Panc1 (cell line): ENCODE measurements at regions not wholly inside any gene's neighbourhood (a gene's known extent, or its start where the extent isn't known, plus 50 kb on each side); places are given as distances from the start of the nearest gene placed in this dataset.

Experiments
- ATAC-seq: fragments of 200-7000 bp; cut with Tn5 transposase; 2 replicates; pipeline ENCODE4 v1.9.1; 2020; ENCODE audit warnings: mild to moderate bottlenecking, moderate library complexity
- BruUV-seq: library from RNA; stranded (reverse); fragments of 400-500 nt; replicated peaks from 2 replicates; lab custom pipeline; 2021; lab: Mats Ljungman, UMichigan
- CTCF ChIA-PET: fragments of 300-600 bp; sonication (Branson Sonifier 250); formaldehyde crosslinking; loops from one replicate; lab custom pipeline; 2022; ENCODE audit warnings: antibody characterized with exemption; lab: Charles Lee
- POLR2A ChIA-PET: fragments of 300-600 bp; sonication (Branson Sonifier 250); formaldehyde crosslinking; loops from one replicate; lab custom pipeline; 2022; ENCODE audit warnings: antibody characterized with exemption; lab: Charles Lee
- DNase-seq: peaks from one replicate; pipeline ENCODE4 v3.0.0-alpha.2; 2010; ENCODE audit warnings: low read depth, low spot score
- H3K27ac ChIP-seq: 2 replicates; pipeline ENCODE4 v1.5.1; 2011; ENCODE audit warnings: mild to moderate bottlenecking, low read length, inconsistent platforms
- H3K27me3 ChIP-seq: fragments of 200-500 bp; sonication (Bioruptor generic); 2 replicates; pipeline ENCODE4 v1.6.0; 2014; ENCODE audit warnings: low read length, inconsistent platforms; ENCODE audit not compliant: control insufficient read depth, insufficient read depth
- H3K36me3 ChIP-seq: fragments of 200-500 bp; sonication (Bioruptor generic); 2 replicates; pipeline ENCODE4 v1.5.1; 2014; ENCODE audit warnings: inconsistent platforms, mild to moderate bottlenecking, low read length, moderate library complexity; ENCODE audit not compliant: control insufficient read depth, insufficient read depth
- H3K4me1 ChIP-seq: 2 replicates; pipeline ENCODE4 v1.5.1; 2011; ENCODE audit warnings: inconsistent platforms, mild to moderate bottlenecking, low read length, moderate library complexity; ENCODE audit not compliant: control insufficient read depth, insufficient read depth
- H3K4me3 ChIP-seq, 2 experiments: 2 replicates each; pipeline ENCODE4 v1.5.1; 2011 to 2012; ENCODE audit warnings: low read depth in 2 of 2, low read length in 2 of 2, mild to moderate bottlenecking in 2 of 2, inconsistent platforms in 1 of 2, moderate library complexity in 1 of 2
- H3K9me3 ChIP-seq: fragments of 200-500 bp; sonication (Bioruptor generic); 2 replicates; pipeline ENCODE4 v1.5.1; 2014; ENCODE audit warnings: low read depth, mild to moderate bottlenecking, inconsistent platforms, low read length, moderate library complexity; ENCODE audit not compliant: control insufficient read depth, insufficient read depth
- CTCF ChIP-seq: fragments of 450-650 bp; IDR thresholded peaks from 2 replicates; pipeline ENCODE4 v1.5.1; 2017; ENCODE audit warnings: mild to moderate bottlenecking
- POLR2AphosphoS5 ChIP-seq: IDR thresholded peaks from 2 replicates; pipeline ENCODE4 v1.6.1; 2012; ENCODE audit warnings: mild to moderate bottlenecking, low read depth, low read length, moderate library complexity
- REST ChIP-seq, 2 experiments: IDR thresholded peaks; 2 replicates each; pipeline ENCODE4 v1.6.1; 2011 to 2012; ENCODE audit warnings: low read depth in 2 of 2, control low read depth in 1 of 2, low read length in 1 of 2, mild to moderate bottlenecking in 1 of 2, moderate library complexity in 1 of 2; ENCODE audit not compliant: insufficient read depth in 1 of 2
- SIN3A ChIP-seq: IDR thresholded peaks from 2 replicates; pipeline ENCODE4 v1.6.1; 2012; ENCODE audit warnings: low read depth, mild to moderate bottlenecking, low read length, moderate library complexity, borderline replicate concordance; ENCODE audit not compliant: insufficient read depth
- TCF7L2 ChIP-seq: IDR thresholded peaks from 2 replicates; pipeline ENCODE4 v1.6.1; 2011; ENCODE audit warnings: mild to moderate bottlenecking, low read depth, low read length, inconsistent platforms
- in situ Hi-C: cut with HindIII; loops from 2 replicates; pipeline ENCODE4 v1.10.0; 2016; ENCODE audit warnings: low sequenced_read_pairs, low pct_unique_long_range_greater_than_20kb
- intact Hi-C: fragments of 100-400 bp; cut with micrococcal nuclease; formaldehyde crosslinking; loops from one replicate; pipeline ENCODE4 v1.10.0; 2022; ENCODE audit not compliant: unreplicated experiment

DNA sequence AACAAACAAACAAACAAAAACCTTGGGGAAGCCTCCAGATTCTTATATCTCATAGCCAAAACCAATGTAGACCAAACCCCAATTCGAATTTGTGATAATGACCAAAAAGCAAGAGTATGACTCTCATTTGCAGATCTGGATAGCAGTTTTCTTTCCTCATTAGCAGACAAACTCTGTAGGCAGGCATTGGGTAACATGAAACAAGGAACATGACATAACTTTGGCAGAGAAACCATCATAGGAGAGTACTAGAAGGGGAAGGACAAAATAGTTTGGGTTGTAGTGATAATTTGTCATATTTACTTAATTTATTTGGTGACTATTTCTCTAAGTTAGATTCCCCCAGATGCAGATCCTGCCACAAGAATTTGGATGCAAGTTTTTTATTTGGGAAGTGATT is 187.8 kb downstream of the MID1IP1 start:
- no peak for DNase-seq
- in situ Hi-C loops (no loop called here), intact Hi-C loops (no loop called here)
- H3K27ac ChIP-seq = no peak overlapping the region
- H3K36me3 ChIP-seq = no peaks in the 10 kb centered on the region
- ChIA-PET POLR2A (no interaction called here), CTCF (no interaction called here)
- ATAC-seq = no peak
- H3K9me3 ChIP-seq = no peaks in the 10 kb centered on the region
- BruUV-seq = no TSS peak
- H3K4me1 ChIP-seq = no peaks in the 10 kb centered on the region
- H3K27me3 ChIP-seq = no peaks in the 10 kb centered on the region
- TF ChIP-seq TCF7L2 (no peak), SIN3A (no peak), CTCF (no peak), REST (IDR thresholded peaks at IDR 0.05; ENCODE audit: insufficient read depth in 1 of 2, low read depth in 2 of 2, low read length in 1 of 2) (no peak)
- no peak overlapping the region for H3K4me3 ChIP-seq

DNA sequence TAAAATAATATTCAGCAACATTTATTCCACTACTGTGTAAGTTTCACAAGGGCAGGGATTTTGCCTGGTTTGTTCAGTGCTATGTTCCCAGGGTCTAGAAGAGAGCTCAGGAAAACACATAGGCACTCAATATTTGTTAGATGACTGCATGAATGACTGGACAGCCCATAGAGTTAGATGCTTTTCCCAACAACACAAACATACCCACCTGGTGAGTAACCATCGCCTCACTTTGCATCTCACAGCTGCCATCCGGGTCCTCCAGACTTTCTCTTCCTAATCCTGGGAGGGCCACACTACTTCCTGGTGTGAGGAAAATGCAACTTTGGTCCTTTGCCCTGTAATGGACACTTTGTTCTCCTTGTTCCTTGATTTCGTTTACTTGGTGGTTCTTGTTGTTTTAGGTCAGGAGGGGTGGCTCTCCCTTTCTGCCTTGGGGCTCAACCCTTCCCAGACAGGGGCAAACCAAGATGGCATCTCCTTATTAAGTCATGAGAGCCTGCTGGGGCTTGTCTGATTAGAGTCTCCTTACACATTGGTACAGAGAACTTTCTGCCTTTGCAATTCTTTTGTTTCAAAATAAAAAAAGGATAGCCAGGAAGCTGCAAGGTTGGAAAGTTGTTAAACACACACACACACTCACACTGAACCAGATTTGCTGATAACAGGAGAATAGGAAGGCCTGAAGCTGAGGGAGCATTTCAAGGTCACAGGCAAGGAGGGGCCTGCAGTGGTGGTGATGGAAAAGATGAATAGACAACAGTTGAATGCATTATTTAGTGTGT is 190.6 kb downstream of the MID1IP1 start:
- no peaks in the 10 kb centered on the region for H3K36me3 ChIP-seq
- ChIA-PET CTCF (no interaction called here), POLR2A (no interaction called here)
- H3K27me3 ChIP-seq = no peaks in the 10 kb centered on the region
- ATAC-seq (no peak), DNase-seq (no peak)
- in situ Hi-C loops = no loop called here
- no TSS peak for BruUV-seq
- no peaks in the 10 kb centered on the region for H3K4me1 ChIP-seq
- intact Hi-C loops = no loop called here
- no peaks in the 10 kb centered on the region for H3K9me3 ChIP-seq
- no peak overlapping the region for H3K4me3 ChIP-seq
- TF ChIP-seq POLR2AphosphoS5 (no peak), TCF7L2 (no peak), CTCF (no peak), REST (IDR thresholded peaks at IDR 0.05; ENCODE audit: insufficient read depth in 1 of 2, low read depth in 2 of 2, low read length in 1 of 2) (no peak), SIN3A (no peak)
- H3K27ac ChIP-seq = no peak overlapping the region
